ENCODE measurements at regions not wholly inside any gene's neighbourhood (a gene's known extent, or its start where the extent isn't known, plus 50 kb on each side); places are given as distances from the start of the nearest gene placed in this dataset.

DNA sequence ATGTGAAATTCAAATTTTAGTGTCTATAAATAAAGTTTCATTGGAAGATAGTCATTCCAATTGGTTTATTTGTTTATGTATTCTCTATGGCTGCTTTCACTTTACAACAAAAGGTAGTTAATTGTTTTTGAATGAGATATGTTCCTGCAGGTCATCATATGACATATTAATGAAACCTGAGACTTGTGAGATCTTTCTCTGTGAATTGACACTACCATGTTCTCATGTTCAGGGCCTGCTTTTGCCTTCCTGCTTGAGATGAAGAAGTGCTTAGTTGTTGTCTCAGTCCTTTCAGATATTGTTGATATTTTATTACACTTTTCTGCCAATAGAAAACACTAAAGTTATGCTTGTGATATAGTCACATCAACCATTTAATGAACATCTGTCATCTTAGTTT, 132.5 kb downstream of the UTRN start:
- no peaks in the 10 kb centered on the region for H3K9me3 Mint-ChIP-seq
- peaks cover 22% of the 10 kb centered on the region for H3K4me1 Mint-ChIP-seq
- CTCF ChIA-PET: no interaction called here

DNA sequence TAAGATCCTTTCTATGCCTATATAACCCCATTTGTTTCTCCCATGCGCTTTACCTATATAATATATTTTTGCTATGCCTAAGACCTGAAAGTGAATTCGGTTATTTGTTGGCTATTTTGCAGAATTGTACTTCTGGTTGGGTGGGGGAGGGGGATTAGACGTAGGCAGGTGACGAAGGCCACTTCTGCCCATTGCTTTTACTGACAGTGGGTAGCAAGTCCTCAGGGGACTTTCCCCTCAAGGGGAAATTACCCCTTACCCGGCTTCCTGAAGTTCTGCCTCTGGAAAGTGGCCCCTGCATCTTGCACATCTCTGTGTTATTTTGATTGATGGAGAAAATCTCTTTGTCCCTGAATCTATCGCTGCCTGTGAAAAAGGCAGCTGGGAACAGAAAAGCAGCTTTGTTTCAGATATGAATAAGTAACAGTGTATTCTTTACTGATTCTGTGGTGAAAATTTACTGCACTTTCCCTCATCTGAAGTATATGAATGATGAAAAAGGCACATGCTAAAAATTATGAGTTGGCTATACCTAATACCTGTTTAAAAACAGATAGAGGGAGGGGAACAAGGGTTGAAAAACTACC, 133.9 kb downstream of the UTRN start:
- H3K4me1 Mint-ChIP-seq: peaks cover 34% of the 10 kb centered on the region
- no peak overlapping the region for H3K4me3 Mint-ChIP-seq
- ChIA-PET CTCF (no interaction called here), POLR2A (no interaction called here)
- ATAC-seq: no peak
- no peaks in the 10 kb centered on the region for H3K9me3 Mint-ChIP-seq
- DNase-seq (ENCODE audit: low spot score): no peak
- no peak overlapping the region for H3K27ac Mint-ChIP-seq
- H3K36me3 Mint-ChIP-seq: peaks cover 13% of the 10 kb centered on the region
- H3K27me3 Mint-ChIP-seq (ENCODE audit: low read depth): no peaks in the 10 kb centered on the region
- TF ChIP-seq CBFB (CRISPR knock-in tag; IDR thresholded peaks at IDR 0.05; ENCODE audit: low read depth): no peak
- no peak for TF ChIP-seq HMGA2 (CRISPR knock-in tag; IDR thresholded peaks at IDR 0.05)
- TF ChIP-seq RELA (CRISPR knock-in tag; IDR thresholded peaks at IDR 0.05; ENCODE audit: borderline replicate concordance): no peak
- no peak for TF ChIP-seq TCF7 (CRISPR knock-in tag; IDR thresholded peaks at IDR 0.05; ENCODE audit: low read depth)
- TF ChIP-seq NFE2L1 (CRISPR knock-in tag; IDR thresholded peaks at IDR 0.05): no peak
- TF ChIP-seq ZNF263 (CRISPR knock-in tag; IDR thresholded peaks at IDR 0.05; ENCODE audit: low read depth): no peak
- no peak for TF ChIP-seq OVOL2 (CRISPR knock-in tag; IDR thresholded peaks at IDR 0.05; ENCODE audit: borderline replicate concordance)
- TF ChIP-seq ZNF396 (CRISPR knock-in tag; IDR thresholded peaks at IDR 0.05; ENCODE audit: borderline replicate concordance): no peak
- TF ChIP-seq FOXJ3 (CRISPR knock-in tag; IDR thresholded peaks at IDR 0.05; ENCODE audit: borderline replicate concordance): no peak
- TF ChIP-seq, protein P1, sequence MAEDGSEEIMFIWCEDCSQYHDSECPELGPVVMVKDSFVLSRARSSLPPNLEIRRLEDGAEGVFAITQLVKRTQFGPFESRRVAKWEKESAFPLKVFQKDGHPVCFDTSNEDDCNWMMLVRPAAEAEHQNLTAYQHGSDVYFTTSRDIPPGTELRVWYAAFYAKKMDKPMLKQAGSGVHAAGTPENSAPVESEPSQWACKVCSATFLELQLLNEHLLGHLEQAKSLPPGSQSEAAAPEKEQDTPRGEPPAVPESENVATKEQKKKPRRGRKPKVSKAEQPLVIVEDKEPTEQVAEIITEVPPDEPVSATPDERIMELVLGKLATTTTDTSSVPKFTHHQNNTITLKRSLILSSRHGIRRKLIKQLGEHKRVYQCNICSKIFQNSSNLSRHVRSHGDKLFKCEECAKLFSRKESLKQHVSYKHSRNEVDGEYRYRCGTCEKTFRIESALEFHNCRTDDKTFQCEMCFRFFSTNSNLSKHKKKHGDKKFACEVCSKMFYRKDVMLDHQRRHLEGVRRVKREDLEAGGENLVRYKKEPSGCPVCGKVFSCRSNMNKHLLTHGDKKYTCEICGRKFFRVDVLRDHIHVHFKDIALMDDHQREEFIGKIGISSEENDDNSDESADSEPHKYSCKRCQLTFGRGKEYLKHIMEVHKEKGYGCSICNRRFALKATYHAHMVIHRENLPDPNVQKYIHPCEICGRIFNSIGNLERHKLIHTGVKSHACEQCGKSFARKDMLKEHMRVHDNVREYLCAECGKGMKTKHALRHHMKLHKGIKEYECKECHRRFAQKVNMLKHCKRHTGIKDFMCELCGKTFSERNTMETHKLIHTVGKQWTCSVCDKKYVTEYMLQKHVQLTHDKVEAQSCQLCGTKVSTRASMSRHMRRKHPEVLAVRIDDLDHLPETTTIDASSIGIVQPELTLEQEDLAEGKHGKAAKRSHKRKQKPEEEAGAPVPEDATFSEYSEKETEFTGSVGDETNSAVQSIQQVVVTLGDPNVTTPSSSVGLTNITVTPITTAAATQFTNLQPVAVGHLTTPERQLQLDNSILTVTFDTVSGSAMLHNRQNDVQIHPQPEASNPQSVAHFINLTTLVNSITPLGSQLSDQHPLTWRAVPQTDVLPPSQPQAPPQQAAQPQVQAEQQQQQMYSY (CRISPR knock-in tag; IDR thresholded peaks at IDR 0.05): no peak
- TF ChIP-seq, protein P2, sequence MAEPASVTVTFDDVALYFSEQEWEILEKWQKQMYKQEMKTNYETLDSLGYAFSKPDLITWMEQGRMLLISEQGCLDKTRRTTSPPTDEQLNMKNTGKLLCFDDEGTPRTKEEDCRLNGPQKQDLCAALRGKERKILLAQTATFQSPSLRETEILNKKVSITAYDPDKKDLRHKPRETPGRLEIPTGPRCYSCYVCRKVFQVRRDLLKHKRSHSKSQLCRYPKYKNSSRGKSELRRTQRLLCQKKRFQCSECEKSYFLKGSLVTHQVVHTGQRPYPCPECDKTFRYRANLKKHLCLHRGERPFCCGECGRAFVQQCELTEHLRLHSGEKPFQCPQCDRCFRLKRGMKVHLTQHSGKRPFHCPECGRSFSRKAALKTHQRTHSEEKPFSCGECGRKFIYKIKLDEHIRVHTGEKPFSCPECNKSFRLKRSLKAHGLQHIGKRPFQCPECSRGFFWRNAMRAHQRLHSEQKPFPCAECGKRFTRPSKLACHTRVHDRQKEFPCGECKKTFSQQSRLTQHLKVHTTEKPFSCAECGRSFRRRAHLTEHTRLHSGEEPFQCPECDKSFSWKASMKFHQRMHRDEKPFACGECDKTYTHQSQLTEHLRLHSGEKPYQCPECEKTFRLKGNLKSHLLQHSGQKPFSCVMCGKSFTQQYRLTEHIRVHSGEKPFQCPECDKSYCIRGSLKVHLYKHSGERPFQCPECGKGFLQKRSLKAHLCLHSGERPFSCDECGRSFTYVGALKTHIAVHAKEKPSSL (CRISPR knock-in tag; conservative IDR thresholded peaks at IDR 0.05): no peak
- TF ChIP-seq FOXK1 (CRISPR knock-in tag; IDR thresholded peaks at IDR 0.05): no peak

More for the DNA sequence above, 132.5 kb downstream of the UTRN start:
- Mint-ChIP-seq H3K27ac (no peak overlapping the region), H3K27me3 (ENCODE audit: low read depth) (no peaks in the 10 kb centered on the region), H3K36me3 (0 out of 2 replicates have a peak, but pooled peaks cover 6% of the 10 kb centered on the region), H3K4me3 (no peak overlapping the region)
- POLR2A ChIA-PET: no interaction called here
- no peak for DNase-seq (ENCODE audit: low spot score)
- TF ChIP-seq KAT7 (CRISPR knock-in tag; IDR thresholded peaks at IDR 0.05; ENCODE audit: borderline replicate concordance): no peak
- TF ChIP-seq ZBTB21 (CRISPR knock-in tag; IDR thresholded peaks at IDR 0.05; ENCODE audit: borderline replicate concordance): no peak
- TF ChIP-seq NR2C2 (CRISPR knock-in tag; IDR thresholded peaks at IDR 0.05): no peak
- TF ChIP-seq, protein P3, sequence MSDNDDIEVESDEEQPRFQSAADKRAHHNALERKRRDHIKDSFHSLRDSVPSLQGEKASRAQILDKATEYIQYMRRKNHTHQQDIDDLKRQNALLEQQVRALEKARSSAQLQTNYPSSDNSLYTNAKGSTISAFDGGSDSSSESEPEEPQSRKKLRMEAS (CRISPR knock-in tag; IDR thresholded peaks at IDR 0.05): no peak
- no peak for TF ChIP-seq JAZF1 (CRISPR knock-in tag; IDR thresholded peaks at IDR 0.05)
- TF ChIP-seq, protein P4, sequence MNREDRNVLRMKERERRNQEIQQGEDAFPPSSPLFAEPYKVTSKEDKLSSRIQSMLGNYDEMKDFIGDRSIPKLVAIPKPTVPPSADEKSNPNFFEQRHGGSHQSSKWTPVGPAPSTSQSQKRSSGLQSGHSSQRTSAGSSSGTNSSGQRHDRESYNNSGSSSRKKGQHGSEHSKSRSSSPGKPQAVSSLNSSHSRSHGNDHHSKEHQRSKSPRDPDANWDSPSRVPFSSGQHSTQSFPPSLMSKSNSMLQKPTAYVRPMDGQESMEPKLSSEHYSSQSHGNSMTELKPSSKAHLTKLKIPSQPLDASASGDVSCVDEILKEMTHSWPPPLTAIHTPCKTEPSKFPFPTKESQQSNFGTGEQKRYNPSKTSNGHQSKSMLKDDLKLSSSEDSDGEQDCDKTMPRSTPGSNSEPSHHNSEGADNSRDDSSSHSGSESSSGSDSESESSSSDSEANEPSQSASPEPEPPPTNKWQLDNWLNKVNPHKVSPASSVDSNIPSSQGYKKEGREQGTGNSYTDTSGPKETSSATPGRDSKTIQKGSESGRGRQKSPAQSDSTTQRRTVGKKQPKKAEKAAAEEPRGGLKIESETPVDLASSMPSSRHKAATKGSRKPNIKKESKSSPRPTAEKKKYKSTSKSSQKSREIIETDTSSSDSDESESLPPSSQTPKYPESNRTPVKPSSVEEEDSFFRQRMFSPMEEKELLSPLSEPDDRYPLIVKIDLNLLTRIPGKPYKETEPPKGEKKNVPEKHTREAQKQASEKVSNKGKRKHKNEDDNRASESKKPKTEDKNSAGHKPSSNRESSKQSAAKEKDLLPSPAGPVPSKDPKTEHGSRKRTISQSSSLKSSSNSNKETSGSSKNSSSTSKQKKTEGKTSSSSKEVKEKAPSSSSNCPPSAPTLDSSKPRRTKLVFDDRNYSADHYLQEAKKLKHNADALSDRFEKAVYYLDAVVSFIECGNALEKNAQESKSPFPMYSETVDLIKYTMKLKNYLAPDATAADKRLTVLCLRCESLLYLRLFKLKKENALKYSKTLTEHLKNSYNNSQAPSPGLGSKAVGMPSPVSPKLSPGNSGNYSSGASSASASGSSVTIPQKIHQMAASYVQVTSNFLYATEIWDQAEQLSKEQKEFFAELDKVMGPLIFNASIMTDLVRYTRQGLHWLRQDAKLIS (CRISPR knock-in tag; IDR thresholded peaks at IDR 0.05; ENCODE audit: borderline replicate concordance): no peak
- TF ChIP-seq ZNF423 (CRISPR knock-in tag; IDR thresholded peaks at IDR 0.05): no peak
- TF ChIP-seq, protein P5, sequence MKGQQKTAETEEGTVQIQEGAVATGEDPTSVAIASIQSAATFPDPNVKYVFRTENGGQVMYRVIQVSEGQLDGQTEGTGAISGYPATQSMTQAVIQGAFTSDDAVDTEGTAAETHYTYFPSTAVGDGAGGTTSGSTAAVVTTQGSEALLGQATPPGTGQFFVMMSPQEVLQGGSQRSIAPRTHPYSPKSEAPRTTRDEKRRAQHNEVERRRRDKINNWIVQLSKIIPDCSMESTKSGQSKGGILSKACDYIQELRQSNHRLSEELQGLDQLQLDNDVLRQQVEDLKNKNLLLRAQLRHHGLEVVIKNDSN (CRISPR knock-in tag; IDR thresholded peaks at IDR 0.05): no peak
- TF ChIP-seq NR3C1 (CRISPR knock-in tag; conservative IDR thresholded peaks at IDR 0.05; ENCODE audit: low read depth): no peak
- TF ChIP-seq, protein P6, sequence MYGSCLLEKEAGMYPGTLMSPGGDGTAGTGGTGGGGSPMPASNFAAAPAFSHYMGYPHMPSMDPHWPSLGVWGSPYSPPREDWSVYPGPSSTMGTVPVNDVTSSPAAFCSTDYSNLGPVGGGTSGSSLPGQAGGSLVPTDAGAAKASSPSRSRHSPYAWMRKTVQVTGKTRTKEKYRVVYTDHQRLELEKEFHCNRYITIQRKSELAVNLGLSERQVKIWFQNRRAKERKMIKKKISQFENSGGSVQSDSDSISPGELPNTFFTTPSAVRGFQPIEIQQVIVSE (CRISPR knock-in tag; IDR thresholded peaks at IDR 0.05; ENCODE audit: borderline replicate concordance): no peak
- no peak for ATAC-seq

Measured in WTC11 (cell line).